Ishikawa (cell line): ENCODE measurements at regions not wholly inside any gene's neighbourhood (a gene's known extent, or its start where the extent isn't known, plus 50 kb on each side); places are given as distances from the start of the nearest gene placed in this dataset.

Experiments used
- CEBPB ChIP-seq: IDR thresholded peaks from 2 replicates; pipeline ENCODE4 v1.6.1; 2012
- CREB1 ChIP-seq: IDR thresholded peaks from 2 replicates; pipeline ENCODE4 v1.6.1; 2012; ENCODE audit warnings: low read depth
- EGR1 ChIP-seq: IDR thresholded peaks from 2 replicates; pipeline ENCODE4 v1.6.1; 2012
- EP300 ChIP-seq: IDR thresholded peaks from 2 replicates; pipeline ENCODE4 v1.6.1; 2012; ENCODE audit warnings: borderline replicate concordance
- FOXM1 ChIP-seq: IDR thresholded peaks from 2 replicates; pipeline ENCODE4 v1.6.1; 2012; ENCODE audit warnings: low read depth, borderline replicate concordance
- MAX ChIP-seq: IDR thresholded peaks from 2 replicates; pipeline ENCODE4 v1.6.1; 2012
- NFIC ChIP-seq: IDR thresholded peaks from 2 replicates; pipeline ENCODE4 v1.6.1; 2012
- RAD21 ChIP-seq: IDR thresholded peaks from 2 replicates; pipeline ENCODE4 v1.6.1; 2012; ENCODE audit warnings: low read depth
- REST ChIP-seq: IDR thresholded peaks from 2 replicates; pipeline ENCODE4 v1.6.1; 2012; ENCODE audit warnings: low read depth, mild to moderate bottlenecking
- TAF1 ChIP-seq: IDR thresholded peaks from 2 replicates; pipeline ENCODE4 v1.6.1; 2012; ENCODE audit warnings: low read depth, mild to moderate bottlenecking
- TCF12 ChIP-seq: IDR thresholded peaks from 2 replicates; pipeline ENCODE4 v1.6.1; 2012; ENCODE audit warnings: low read depth
- TEAD4 ChIP-seq: IDR thresholded peaks from 2 replicates; pipeline ENCODE4 v1.6.1; 2012
- USF1 ChIP-seq: IDR thresholded peaks from 2 replicates; pipeline ENCODE4 v1.6.1; 2012
- YY1 ChIP-seq: IDR thresholded peaks from 2 replicates; pipeline ENCODE4 v1.6.1; 2012; ENCODE audit warnings: low read depth
- ZBTB7A ChIP-seq: IDR thresholded peaks from 2 replicates; pipeline ENCODE4 v1.6.1; 2012; ENCODE audit warnings: low read depth

- no peak for TF ChIP-seq EP300
- no peak for TF ChIP-seq TAF1
- TF ChIP-seq MAX: no peak
- no peak for TF ChIP-seq CEBPB
These were observed 467.0 kb downstream of the PPARGC1A start for GRCh38 chr4:23422878-23423277.

- TF ChIP-seq EGR1 (no peak), REST (no peak), USF1 (no peak), FOXM1 (no peak), YY1 (no peak), NFIC (no peak), EP300 (no peak), CREB1 (no peak), CEBPB (no peak), MAX (no peak), TCF12 (no peak), RAD21 (no peak), TEAD4 (no peak)
These were observed 476.2 kb downstream of the PPARGC1A start for GRCh38 chr4:23413631-23414030.

GRCh38 chr4:23412701-23413100 lies 477.1 kb downstream of the PPARGC1A start:
- TF ChIP-seq TCF12 (peak; percentile 42; the same call in 1 of the 2 replicates), REST (no peak), ZBTB7A (no peak), TEAD4 (0 out of 2 replicates have a peak, but pooled peaks have one; percentile 13), EGR1 (no peak)

- TF ChIP-seq ZBTB7A (no peak), RAD21 (no peak), USF1 (no peak), CEBPB (no peak), TAF1 (no peak), EP300 (no peak), FOXM1 (no peak), NFIC (no peak), YY1 (no peak), EGR1 (no peak), TCF12 (no peak), CREB1 (no peak), TEAD4 (no peak), REST (no peak), MAX (no peak)
These were observed 488.3 kb downstream of the PPARGC1A start for GRCh38 chr4:23401572-23401971.

- TF ChIP-seq MAX: no peak
- TF ChIP-seq TEAD4: no peak
- no peak for TF ChIP-seq NFIC
These were observed 496.9 kb downstream of the PPARGC1A start for GRCh38 chr4:23392860-23393458.
